ENCODE measurements at regions not wholly inside any gene's neighbourhood (a gene's known extent, or its start where the extent isn't known, plus 50 kb on each side); places are given as distances from the start of the nearest gene placed in this dataset.

DNA sequence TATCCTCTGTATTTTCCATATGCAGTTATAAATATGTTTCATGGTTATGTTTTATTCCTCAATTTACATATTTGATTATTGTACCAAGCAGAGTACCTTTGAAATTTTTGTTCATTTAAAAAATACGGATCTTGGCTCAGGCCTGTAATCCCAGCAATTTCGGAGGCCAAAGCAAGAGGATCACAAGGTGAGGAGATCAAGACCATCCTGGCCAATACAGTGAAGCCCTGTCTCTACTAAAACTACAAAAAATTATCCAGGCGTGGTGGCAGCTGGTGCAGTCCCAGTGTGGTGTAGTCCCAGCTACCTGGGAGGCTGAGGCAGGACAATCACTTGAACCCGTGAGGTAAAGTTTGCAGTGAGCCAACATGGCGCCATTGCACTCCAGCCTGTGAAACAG, 251.2 kb upstream of the TPTE start:
- DNase-seq: peak; percentile 14 to 15

DNA sequence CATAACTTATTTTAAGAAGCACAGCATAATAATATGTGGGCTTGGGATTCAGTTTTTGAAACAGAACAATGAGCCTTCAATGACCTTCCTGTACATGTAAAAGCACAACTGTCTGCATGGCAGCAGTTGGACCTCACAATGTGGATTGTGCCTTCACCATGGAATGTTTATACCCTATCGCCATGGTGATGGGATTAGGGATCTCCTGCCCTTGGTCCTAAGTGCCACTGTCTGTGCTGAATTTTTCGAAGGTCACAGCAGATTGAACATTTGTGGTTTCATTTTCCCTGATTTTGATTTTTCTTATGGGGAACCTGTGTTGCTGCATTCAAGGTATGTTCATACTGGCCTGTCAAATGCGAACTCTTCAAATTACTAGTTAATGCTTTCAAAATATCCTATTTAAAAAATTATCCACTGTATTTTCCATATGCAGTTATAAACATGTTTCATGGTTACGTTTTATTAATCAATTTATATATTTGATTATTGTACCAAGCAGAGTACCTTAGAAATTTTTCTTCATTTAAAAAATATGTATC, 249.6 kb upstream of the TPTE start:
- peak in 1 of 2 donors; percentile 0 for DNase-seq

GRCh38 chr21:10272216-10272615, 249.2 kb upstream of the TPTE start:
- peak in 1 of 2 donors; percentile 30 for DNase-seq

DNA sequence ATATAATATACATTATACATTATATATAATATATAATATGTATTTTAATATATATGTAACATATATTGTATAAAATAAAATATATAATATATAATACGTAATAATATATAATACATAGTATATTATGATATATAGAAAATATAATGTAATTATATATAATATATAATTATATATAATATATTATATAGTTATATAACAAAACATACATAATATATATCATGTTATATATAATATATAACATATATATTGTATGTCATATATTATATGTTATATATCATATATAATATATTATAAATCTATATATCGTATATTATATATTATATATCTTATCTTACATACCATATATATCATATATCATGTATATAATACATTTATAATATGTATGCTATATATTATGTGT, 248.2 kb upstream of the TPTE start:
- DNase-seq: no peak

DNA sequence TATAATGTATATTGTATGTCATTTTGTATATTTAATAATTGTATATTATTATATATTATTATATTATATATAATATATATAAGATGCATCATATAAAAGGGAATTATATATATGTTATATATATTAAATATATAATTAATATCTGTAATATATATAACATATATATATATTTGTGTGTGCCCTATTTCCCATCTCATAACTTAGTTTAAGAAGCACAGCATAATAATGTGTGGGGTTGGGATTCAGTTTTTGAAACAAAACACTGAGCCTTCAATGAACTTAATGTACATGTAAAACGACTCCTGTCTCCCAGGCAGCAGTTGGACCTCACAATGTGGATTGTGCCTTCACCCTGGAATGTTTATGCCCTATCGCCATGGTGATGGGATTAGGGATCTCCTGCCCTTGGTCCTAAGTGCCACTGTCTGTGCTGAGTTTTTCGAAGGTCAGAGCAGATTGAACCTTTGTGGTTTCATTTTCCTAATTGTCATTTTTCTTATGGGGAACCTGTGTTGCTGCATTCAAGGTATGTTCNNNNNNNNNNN, 247.5 kb upstream of the TPTE start:
- peak in 1 of 2 donors; percentile 0 for DNase-seq
